Loucy (cell line): ENCODE measurements at regions not wholly inside any gene's neighbourhood (a gene's known extent, or its start where the extent isn't known, plus 50 kb on each side); places are given as distances from the start of the nearest gene placed in this dataset.

Experiments
- H2AFZ ChIP-seq: fragments of 200-600 bp; sonication (generic); 2 replicates; pipeline ENCODE4 v1.6.0; 2016; ENCODE audit warnings: antibody characterized with exemption, mild to moderate bottlenecking, low read length, moderate library complexity
- H3F3A ChIP-seq: fragments of 200-600 bp; 2 replicates; pipeline ENCODE4 v1.6.0; 2016; ENCODE audit warnings: antibody characterized with exemption, low read depth, mild to moderate bottlenecking
- H3K27me3 ChIP-seq: fragments of 200-600 bp; sonication (generic); 2 replicates; pipeline ENCODE4 v1.6.1; 2014; ENCODE audit warnings: low read length, mild to moderate bottlenecking; ENCODE audit not compliant: insufficient read depth, poor library complexity, severe bottlenecking
- H3K36me3 ChIP-seq: fragments of 200-600 bp; sonication (generic); 2 replicates; pipeline ENCODE4 v1.6.1; 2016; ENCODE audit warnings: low read length; ENCODE audit not compliant: insufficient read depth
- H3K4me1 ChIP-seq: fragments of 200-600 bp; sonication (generic); 2 replicates; pipeline ENCODE4 v1.5.1; 2014; ENCODE audit warnings: low read length, mild to moderate bottlenecking; ENCODE audit not compliant: insufficient read depth, poor library complexity, severe bottlenecking
- H3K4me2 ChIP-seq: fragments of 200-600 bp; sonication (generic); 2 replicates; pipeline ENCODE4 v1.6.0; 2014; ENCODE audit warnings: antibody characterized with exemption, low read length, low read depth, mild to moderate bottlenecking; ENCODE audit not compliant: poor library complexity, severe bottlenecking
- H3K4me3 ChIP-seq: fragments of 200-600 bp; sonication (generic); 2 replicates; pipeline ENCODE4 v1.5.1; 2014; ENCODE audit warnings: low read length, mild to moderate bottlenecking, mixed read lengths; ENCODE audit not compliant: poor library complexity, severe bottlenecking
- H3K79me2 ChIP-seq: fragments of 200-600 bp; sonication (generic); 2 replicates; pipeline ENCODE4 v1.6.1; 2014; ENCODE audit warnings: low read length; ENCODE audit not compliant: insufficient read depth
- H3K9ac ChIP-seq: fragments of 200-600 bp; sonication (generic); 2 replicates; pipeline ENCODE4 v1.6.0; 2014; ENCODE audit warnings: mild to moderate bottlenecking, low read depth, low read length, moderate library complexity; ENCODE audit not compliant: poor library complexity, severe bottlenecking
- H3K9me2 ChIP-seq: fragments of 200-600 bp; sonication (generic); replicated peaks from 2 replicates; pipeline ENCODE4 v1.6.1; 2016; ENCODE audit warnings: low read depth, low read length, mixed read lengths
- H3K9me3 ChIP-seq: fragments of 200-600 bp; sonication (generic); 2 replicates; pipeline ENCODE4 v1.6.1; 2014; ENCODE audit warnings: mild to moderate bottlenecking, antibody characterized with exemption, low read length, low read depth; ENCODE audit not compliant: insufficient read depth
- H4K20me1 ChIP-seq: fragments of 200-600 bp; sonication (generic); 2 replicates; pipeline ENCODE4 v1.6.0; 2014; ENCODE audit warnings: antibody characterized with exemption, low read length, mild to moderate bottlenecking; ENCODE audit not compliant: insufficient read depth, poor library complexity, severe bottlenecking
- EZH2phosphoT487 ChIP-seq: fragments of 200-600 bp; IDR thresholded peaks from 2 replicates; pipeline ENCODE4 v1.6.1; 2018; ENCODE audit warnings: antibody characterized with exemption, mild to moderate bottlenecking, moderate library complexity, borderline replicate concordance
- TF ChIP-seq, protein P1 (sequence below): fragments of 200-600 bp; sonication (generic); conservative IDR thresholded peaks from 2 replicates; pipeline ENCODE4 v1.5.1; 2014; ENCODE audit warnings: mild to moderate bottlenecking, antibody characterized with exemption, low read length

DNA sequence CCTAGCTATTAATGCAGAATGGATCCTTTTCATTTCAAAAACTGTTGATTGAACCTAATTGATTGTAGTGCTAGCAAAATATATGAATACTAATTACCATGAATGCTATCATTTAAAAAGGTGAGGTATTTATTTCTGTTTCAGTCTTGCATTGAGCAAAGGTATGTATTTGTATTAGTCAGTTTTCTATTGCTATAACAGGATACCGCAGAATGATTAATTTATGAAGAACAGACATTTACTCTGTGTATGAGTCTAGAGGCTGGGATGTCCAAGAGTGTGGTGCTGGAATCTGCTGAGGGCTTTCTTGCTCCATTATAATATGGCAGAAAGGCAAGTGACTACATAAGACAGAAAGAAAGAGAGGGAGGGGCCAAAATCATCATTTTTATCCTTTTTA lies 199.2 kb downstream of the KIF20B start:
- H3K4me1 ChIP-seq: no peaks in the 10 kb centered on the region
- H3K4me2 ChIP-seq: no peak overlapping the region

GRCh38 chr10:89901895-89902294 lies 200.5 kb downstream of the KIF20B start:
- no peaks in the 10 kb centered on the region for H4K20me1 ChIP-seq
- H2AFZ ChIP-seq: no peak overlapping the region
- H3K9me2 ChIP-seq: no peaks in the 10 kb centered on the region
- no peaks in the 10 kb centered on the region for H3K9me3 ChIP-seq
- TF ChIP-seq, protein P1, sequence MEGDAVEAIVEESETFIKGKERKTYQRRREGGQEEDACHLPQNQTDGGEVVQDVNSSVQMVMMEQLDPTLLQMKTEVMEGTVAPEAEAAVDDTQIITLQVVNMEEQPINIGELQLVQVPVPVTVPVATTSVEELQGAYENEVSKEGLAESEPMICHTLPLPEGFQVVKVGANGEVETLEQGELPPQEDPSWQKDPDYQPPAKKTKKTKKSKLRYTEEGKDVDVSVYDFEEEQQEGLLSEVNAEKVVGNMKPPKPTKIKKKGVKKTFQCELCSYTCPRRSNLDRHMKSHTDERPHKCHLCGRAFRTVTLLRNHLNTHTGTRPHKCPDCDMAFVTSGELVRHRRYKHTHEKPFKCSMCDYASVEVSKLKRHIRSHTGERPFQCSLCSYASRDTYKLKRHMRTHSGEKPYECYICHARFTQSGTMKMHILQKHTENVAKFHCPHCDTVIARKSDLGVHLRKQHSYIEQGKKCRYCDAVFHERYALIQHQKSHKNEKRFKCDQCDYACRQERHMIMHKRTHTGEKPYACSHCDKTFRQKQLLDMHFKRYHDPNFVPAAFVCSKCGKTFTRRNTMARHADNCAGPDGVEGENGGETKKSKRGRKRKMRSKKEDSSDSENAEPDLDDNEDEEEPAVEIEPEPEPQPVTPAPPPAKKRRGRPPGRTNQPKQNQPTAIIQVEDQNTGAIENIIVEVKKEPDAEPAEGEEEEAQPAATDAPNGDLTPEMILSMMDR: no peak
- TF ChIP-seq EZH2phosphoT487: no peak
- no peak overlapping the region for H3K9ac ChIP-seq
- no peaks in the 10 kb centered on the region for H3K4me1 ChIP-seq
- H3K27me3 ChIP-seq: no peaks in the 10 kb centered on the region
- no peaks in the 10 kb centered on the region for H3F3A ChIP-seq
- H3K4me2 ChIP-seq: no peak overlapping the region
- H3K79me2 ChIP-seq: no peaks in the 10 kb centered on the region
- no peaks in the 10 kb centered on the region for H3K36me3 ChIP-seq
- H3K4me3 ChIP-seq: no peak overlapping the region

More for the DNA sequence above, 199.2 kb downstream of the KIF20B start:
- H3K79me2 ChIP-seq: no peaks in the 10 kb centered on the region
- H3F3A ChIP-seq: no peaks in the 10 kb centered on the region
- no peak overlapping the region for H3K9ac ChIP-seq
- H4K20me1 ChIP-seq: no peaks in the 10 kb centered on the region
- no peaks in the 10 kb centered on the region for H3K36me3 ChIP-seq
- H3K9me3 ChIP-seq: no peaks in the 10 kb centered on the region
- H3K27me3 ChIP-seq: no peaks in the 10 kb centered on the region
- H3K9me2 ChIP-seq: no peaks in the 10 kb centered on the region
- H3K4me3 ChIP-seq: no peak overlapping the region
- TF ChIP-seq, protein P1: no peak
- no peak for TF ChIP-seq EZH2phosphoT487
- no peak overlapping the region for H2AFZ ChIP-seq

- TF ChIP-seq, protein P1: no peak
- no peak for TF ChIP-seq EZH2phosphoT487
- Histone ChIP-seq H3F3A (no peaks in the 10 kb centered on the region), H3K36me3 (no peaks in the 10 kb centered on the region), H3K9ac (no peak overlapping the region), H3K4me2 (no peak overlapping the region), H2AFZ (no peak overlapping the region), H3K79me2 (no peaks in the 10 kb centered on the region), H3K4me1 (no peaks in the 10 kb centered on the region), H3K4me3 (no peak overlapping the region), H3K9me2 (no peaks in the 10 kb centered on the region), H3K27me3 (no peaks in the 10 kb centered on the region), H4K20me1 (no peaks in the 10 kb centered on the region), H3K9me3 (no peaks in the 10 kb centered on the region)
Observed at GRCh38 chr10:89904755-89905154, 203.4 kb downstream of the KIF20B start.
